GM18517 (cell line): ENCODE measurements at regions not wholly inside any gene's neighbourhood (a gene's known extent, or its start where the extent isn't known, plus 50 kb on each side); places are given as distances from the start of the nearest gene placed in this dataset.

ENCODE experiments used
- ATAC-seq: cut with Tn5 transposase; IDR thresholded peaks from one replicate; pipeline ENCODE4 v1.9.1; 2021; ENCODE audit warnings: mild to moderate bottlenecking, moderate library complexity; ENCODE audit not compliant: unreplicated experiment

GRCh38 chr16:5649762-5650743 lies 552.5 kb upstream of the EEF2KMT start:
- no peak for ATAC-seq

- no peak for ATAC-seq
Measured at GRCh38 chr16:5647051-5647450, 549.5 kb upstream of the EEF2KMT start.

- no peak for ATAC-seq
Measured at GRCh38 chr16:5643855-5644531, 546.4 kb upstream of the EEF2KMT start.

- ATAC-seq: no peak
Measured at GRCh38 chr16:5642436-5642835, 544.8 kb upstream of the EEF2KMT start.

GRCh38 chr16:5642011-5642410 lies 544.4 kb upstream of the EEF2KMT start:
- no peak for ATAC-seq

GRCh38 chr16:5640883-5641282 lies 543.3 kb upstream of the EEF2KMT start:
- no peak for ATAC-seq

GRCh38 chr16:5639531-5639930 lies 541.9 kb upstream of the EEF2KMT start:
- no peak for ATAC-seq

GRCh38 chr16:5635331-5635730 lies 537.7 kb upstream of the EEF2KMT start:
- ATAC-seq: no peak

GRCh38 chr16:5634666-5635180 lies 537.1 kb upstream of the EEF2KMT start:
- ATAC-seq: no peak

GRCh38 chr16:5633845-5634440 lies 536.3 kb upstream of the EEF2KMT start:
- no peak for ATAC-seq

- no peak for ATAC-seq
Measured at GRCh38 chr16:5622234-5622884, 524.8 kb upstream of the EEF2KMT start.

GRCh38 chr16:5621826-5622225 lies 524.2 kb upstream of the EEF2KMT start:
- no peak for ATAC-seq

- no peak for ATAC-seq
Measured at GRCh38 chr16:5619304-5619703, 521.7 kb upstream of the EEF2KMT start.

- ATAC-seq: no peak
Measured at GRCh38 chr16:5616841-5617240, 519.2 kb upstream of the EEF2KMT start.

- no peak for ATAC-seq
Measured at GRCh38 chr16:5615868-5616642, 518.5 kb upstream of the EEF2KMT start.

GRCh38 chr16:5607169-5607568 lies 509.6 kb upstream of the EEF2KMT start:
- no peak for ATAC-seq

- no peak for ATAC-seq
Measured at GRCh38 chr16:5605404-5605803, 507.8 kb upstream of the EEF2KMT start.

- ATAC-seq: no peak
Measured at GRCh38 chr16:5604770-5605169, 507.2 kb upstream of the EEF2KMT start.

GRCh38 chr16:5603836-5604235 lies 506.2 kb upstream of the EEF2KMT start:
- ATAC-seq: no peak

- no peak for ATAC-seq
Measured at GRCh38 chr16:5601957-5602356, 504.4 kb upstream of the EEF2KMT start.
